Mucosa of rectum (tissue), 2 donors: ENCODE measurements at regions not wholly inside any gene's neighbourhood (a gene's known extent, or its start where the extent isn't known, plus 50 kb on each side); places are given as distances from the start of the nearest gene placed in this dataset.

Source experiments
- H3K27ac ChIP-seq, 2 donors: one replicate each; pipeline ENCODE4 v1.7.0; 2013; ENCODE audit warnings: inconsistent platforms in 2 of 2, low read depth in 2 of 2, low read length in 2 of 2
- H3K27me3 ChIP-seq, 2 donors: one replicate each; pipeline ENCODE4 v1.7.0; 2013; ENCODE audit warnings: low read length in 2 of 2; ENCODE audit not compliant: control insufficient read depth in 2 of 2, insufficient read depth in 2 of 2
- H3K36me3 ChIP-seq, 2 donors: one replicate each; pipeline ENCODE4 v1.7.0; 2013; ENCODE audit warnings: low read length in 2 of 2; ENCODE audit not compliant: control insufficient read depth in 2 of 2, insufficient read depth in 2 of 2
- H3K4me1 ChIP-seq, 2 donors: one replicate each; pipeline ENCODE4 v1.7.0; 2013; ENCODE audit warnings: low read length in 2 of 2, mild to moderate bottlenecking in 1 of 2; ENCODE audit not compliant: control insufficient read depth in 2 of 2, insufficient read depth in 2 of 2
- H3K4me3 ChIP-seq, 2 donors: one replicate each; pipeline ENCODE4 v1.7.0; 2013; ENCODE audit warnings: low read length in 2 of 2
- H3K9ac ChIP-seq, 2 donors: one replicate each; pipeline ENCODE4 v1.7.0; 2013; ENCODE audit warnings: low read length in 2 of 2, low read depth in 1 of 2, mild to moderate bottlenecking in 1 of 2
- H3K9me3 ChIP-seq, 2 donors: one replicate each; pipeline ENCODE4 v1.7.0; 2013; ENCODE audit warnings: low read length in 2 of 2; ENCODE audit not compliant: control insufficient read depth in 2 of 2
- donor health status: healthy.
- donor health status: Normal muscosa, but diverticular disease.

DNA sequence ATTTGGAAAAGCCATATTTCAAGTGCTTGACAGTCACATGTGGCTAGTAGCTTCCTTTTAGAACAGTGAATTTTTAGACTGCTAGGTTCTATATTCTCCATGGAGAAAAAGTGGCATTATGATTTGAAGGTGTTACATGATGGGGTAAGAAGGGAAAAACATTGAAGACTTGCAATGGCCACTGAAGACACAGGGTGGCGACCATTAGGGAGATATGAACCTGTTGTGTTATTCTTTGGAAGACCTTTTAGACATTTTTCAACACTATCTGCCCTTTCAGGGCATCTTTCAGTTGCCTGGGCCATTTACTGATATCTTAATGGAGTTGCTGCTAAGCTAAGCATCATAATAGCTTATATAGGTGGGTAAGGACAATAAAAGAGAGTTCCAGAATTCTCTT, 1387.2 kb downstream of the SUCLG1 start:
- H3K9me3 ChIP-seq: no peaks in the 10 kb centered on the region
- H3K27me3 ChIP-seq: no peaks in the 10 kb centered on the region
- no peaks in the 10 kb centered on the region for H3K36me3 ChIP-seq
- peaks cover 4 to 15% of the 10 kb centered on the region in 2 donors for H3K4me1 ChIP-seq
- no peak overlapping the region for H3K4me3 ChIP-seq
- no peak overlapping the region for H3K27ac ChIP-seq
- no peak overlapping the region for H3K9ac ChIP-seq

DNA sequence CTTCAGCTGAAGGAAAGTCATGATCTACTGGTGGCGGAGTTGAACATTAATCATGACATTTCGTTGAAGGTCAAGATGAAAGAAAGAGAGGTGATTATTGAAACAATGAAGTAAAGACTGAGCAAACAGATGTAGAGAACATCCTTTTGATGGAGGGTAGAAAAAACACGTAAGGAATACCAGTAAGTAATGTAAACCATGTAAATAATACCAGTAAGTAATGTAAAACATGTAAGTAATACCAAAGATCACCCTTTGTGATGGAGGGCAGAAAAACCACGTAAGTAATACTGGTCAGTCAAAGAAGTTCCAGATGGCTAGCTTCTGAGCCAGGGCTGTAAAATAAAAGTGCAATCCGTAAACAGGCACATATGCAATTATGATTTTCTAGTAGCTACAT, 1387.7 kb downstream of the SUCLG1 start:
- H3K9me3 ChIP-seq: no peaks in the 10 kb centered on the region
- H3K27me3 ChIP-seq: no peaks in the 10 kb centered on the region

DNA sequence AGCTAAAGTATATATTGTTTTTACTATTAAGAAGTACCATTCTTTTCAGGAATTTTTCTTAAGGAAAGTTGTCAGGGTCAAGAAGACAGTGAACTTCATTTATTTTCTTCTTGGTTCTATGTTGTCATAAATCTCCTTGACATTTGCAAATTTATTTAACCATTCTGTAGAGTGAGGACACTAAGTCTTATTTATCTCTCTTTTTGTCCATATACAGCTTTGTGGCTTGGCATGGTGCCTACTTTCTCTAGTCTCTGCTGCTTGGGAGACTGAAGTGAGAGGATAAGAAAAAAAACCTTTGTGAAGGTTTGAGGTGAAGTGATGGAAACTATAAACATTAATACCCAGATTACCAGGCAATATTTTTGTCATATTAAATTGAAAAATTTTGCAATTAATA, 1389.4 kb downstream of the SUCLG1 start:
- Histone ChIP-seq H3K4me1 (peaks cover 4 to 15% of the 10 kb centered on the region in 2 donors), H3K4me3 (no peak overlapping the region)

More for the DNA sequence above, 1387.7 kb downstream of the SUCLG1 start:
- H3K9ac ChIP-seq: no peak overlapping the region
- H3K36me3 ChIP-seq: no peaks in the 10 kb centered on the region
- H3K4me1 ChIP-seq: peaks cover 4 to 15% of the 10 kb centered on the region in 2 donors
- no peak overlapping the region for H3K4me3 ChIP-seq
- no peak overlapping the region for H3K27ac ChIP-seq

DNA sequence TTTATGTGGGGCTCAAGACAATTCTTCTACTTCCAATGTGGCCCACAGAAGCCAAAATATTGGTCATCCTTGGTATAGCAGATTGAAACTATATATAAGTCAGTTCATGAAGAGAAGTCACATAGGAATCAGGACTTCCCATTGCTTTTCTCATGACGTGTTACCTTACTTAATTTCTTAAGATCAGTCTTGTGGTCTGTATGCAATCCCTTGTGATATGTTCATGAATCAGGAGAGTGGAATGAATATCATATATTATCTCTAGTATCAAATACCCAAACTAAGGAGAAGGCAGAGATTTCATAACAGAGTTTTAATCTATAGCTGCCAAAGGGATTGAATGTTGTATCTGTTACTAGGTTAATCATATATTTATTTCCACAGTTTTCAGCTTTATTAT, 1390.4 kb downstream of the SUCLG1 start:
- Histone ChIP-seq H3K4me1 (peaks cover 4 to 15% of the 10 kb centered on the region in 2 donors), H3K27me3 (no peaks in the 10 kb centered on the region), H3K27ac (peak overlapping the region; percentile 10 to 40), H3K4me3 (no peak overlapping the region), H3K36me3 (no peaks in the 10 kb centered on the region), H3K9me3 (no peaks in the 10 kb centered on the region), H3K9ac (no peak overlapping the region)

More for the DNA sequence above, 1389.4 kb downstream of the SUCLG1 start:
- H3K9ac ChIP-seq: no peak overlapping the region
- H3K36me3 ChIP-seq: no peaks in the 10 kb centered on the region
- H3K9me3 ChIP-seq: no peaks in the 10 kb centered on the region
- no peak overlapping the region for H3K27ac ChIP-seq
- no peaks in the 10 kb centered on the region for H3K27me3 ChIP-seq

DNA sequence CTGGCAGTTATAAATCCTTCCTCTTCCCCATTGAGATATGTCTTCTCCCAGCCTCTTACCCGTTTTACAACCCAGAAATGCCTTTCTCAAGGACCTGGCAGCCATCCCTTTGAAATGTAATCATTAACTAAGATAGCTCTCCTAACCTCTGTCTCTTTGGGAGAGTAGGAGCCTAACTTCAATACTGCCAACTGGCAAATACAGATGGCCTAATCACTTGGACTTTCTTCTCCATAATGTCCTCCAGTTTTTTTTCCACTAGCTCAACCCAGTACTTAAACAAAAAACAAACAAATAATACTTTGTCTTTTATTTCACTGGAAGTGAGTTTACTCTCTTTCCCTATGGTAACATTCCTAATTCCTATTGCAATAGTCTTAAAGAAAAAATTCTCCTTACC, 1391.1 kb downstream of the SUCLG1 start:
- Histone ChIP-seq H3K9ac (no peak overlapping the region), H3K27me3 (no peaks in the 10 kb centered on the region), H3K4me3 (no peak overlapping the region), H3K4me1 (peaks cover 4 to 15% of the 10 kb centered on the region in 2 donors), H3K27ac (peak overlapping the region; percentile 10 to 40), H3K9me3 (no peaks in the 10 kb centered on the region), H3K36me3 (no peaks in the 10 kb centered on the region)

DNA sequence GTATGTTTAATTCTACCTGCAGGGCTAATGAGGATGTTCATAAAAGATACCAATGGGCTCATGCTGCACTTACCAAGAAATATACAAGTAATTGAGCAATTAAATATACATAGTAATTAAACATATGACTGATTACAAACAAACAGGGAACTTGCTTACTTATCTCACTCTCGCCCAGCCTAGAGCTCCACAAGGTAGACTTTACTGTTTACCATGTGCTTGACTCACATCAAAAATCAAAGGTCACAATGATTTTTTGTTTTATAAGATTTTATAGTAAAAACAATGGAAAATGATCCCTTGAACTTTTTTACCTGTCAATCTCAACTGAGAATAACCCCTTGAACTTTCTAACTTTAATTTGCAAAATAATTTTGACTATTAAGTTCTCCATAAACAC, 1395.1 kb downstream of the SUCLG1 start:
- H3K36me3 ChIP-seq: no peaks in the 10 kb centered on the region
- peaks cover 0 to under 1% of the 10 kb centered on the region in 2 donors for H3K9me3 ChIP-seq
- H3K27me3 ChIP-seq: no peaks in the 10 kb centered on the region
- H3K9ac ChIP-seq: no peak overlapping the region
- H3K4me3 ChIP-seq: no peak overlapping the region
- peaks cover 4 to 15% of the 10 kb centered on the region in 2 donors for H3K4me1 ChIP-seq
- H3K27ac ChIP-seq: no peak overlapping the region

DNA sequence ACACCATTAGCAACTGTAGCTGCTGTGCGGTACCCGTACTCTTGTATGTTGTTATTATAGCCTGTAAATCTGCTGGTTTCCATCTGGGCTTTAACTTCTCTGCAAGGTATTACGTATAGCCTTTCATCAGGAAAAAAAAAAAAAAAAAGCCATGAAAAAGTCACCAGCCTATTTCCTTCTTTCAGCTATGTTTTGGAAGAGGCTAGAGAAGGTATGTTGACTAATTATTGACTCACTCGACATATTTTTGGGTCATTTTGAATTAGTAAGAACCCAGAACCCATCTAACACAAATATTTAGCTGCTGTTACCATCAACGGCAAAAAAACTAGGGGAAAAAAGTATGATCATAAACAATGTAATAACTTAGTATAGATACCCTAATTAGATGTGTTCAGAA, 1395.6 kb downstream of the SUCLG1 start:
- no peak overlapping the region for H3K4me3 ChIP-seq
- H3K9me3 ChIP-seq: peaks cover 0 to 2% of the 10 kb centered on the region in 2 donors
- H3K36me3 ChIP-seq: no peaks in the 10 kb centered on the region
- no peak overlapping the region for H3K9ac ChIP-seq
- peaks cover 4 to 13% of the 10 kb centered on the region in 2 donors for H3K4me1 ChIP-seq
- H3K27ac ChIP-seq: no peak overlapping the region
- H3K27me3 ChIP-seq: no peaks in the 10 kb centered on the region

DNA sequence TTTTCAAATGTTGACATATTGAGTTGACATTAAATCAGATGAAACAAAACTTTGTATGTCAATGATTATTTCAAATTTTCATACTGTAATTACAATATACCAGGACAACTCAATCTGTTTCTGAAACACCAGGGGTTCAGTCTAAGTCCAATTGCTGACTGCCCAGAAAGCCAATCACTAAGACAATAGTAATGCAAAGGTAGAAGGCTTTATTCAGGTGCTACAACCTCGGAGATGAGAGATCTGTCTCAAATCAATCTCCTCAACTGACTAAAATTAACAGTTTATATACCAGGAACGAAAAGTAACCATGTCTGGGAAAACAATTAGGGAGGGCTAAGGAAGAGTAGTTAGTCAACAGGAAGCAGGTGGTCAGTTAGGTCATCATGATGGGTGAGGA, 1400.4 kb downstream of the SUCLG1 start:
- H3K9me3 ChIP-seq: peaks cover 0 to 2% of the 10 kb centered on the region in 2 donors
- H3K9ac ChIP-seq: no peak overlapping the region
- no peak overlapping the region for H3K4me3 ChIP-seq
- no peaks in the 10 kb centered on the region for H3K27me3 ChIP-seq
- H3K27ac ChIP-seq: no peak overlapping the region
- no peaks in the 10 kb centered on the region for H3K4me1 ChIP-seq
- no peaks in the 10 kb centered on the region for H3K36me3 ChIP-seq

DNA sequence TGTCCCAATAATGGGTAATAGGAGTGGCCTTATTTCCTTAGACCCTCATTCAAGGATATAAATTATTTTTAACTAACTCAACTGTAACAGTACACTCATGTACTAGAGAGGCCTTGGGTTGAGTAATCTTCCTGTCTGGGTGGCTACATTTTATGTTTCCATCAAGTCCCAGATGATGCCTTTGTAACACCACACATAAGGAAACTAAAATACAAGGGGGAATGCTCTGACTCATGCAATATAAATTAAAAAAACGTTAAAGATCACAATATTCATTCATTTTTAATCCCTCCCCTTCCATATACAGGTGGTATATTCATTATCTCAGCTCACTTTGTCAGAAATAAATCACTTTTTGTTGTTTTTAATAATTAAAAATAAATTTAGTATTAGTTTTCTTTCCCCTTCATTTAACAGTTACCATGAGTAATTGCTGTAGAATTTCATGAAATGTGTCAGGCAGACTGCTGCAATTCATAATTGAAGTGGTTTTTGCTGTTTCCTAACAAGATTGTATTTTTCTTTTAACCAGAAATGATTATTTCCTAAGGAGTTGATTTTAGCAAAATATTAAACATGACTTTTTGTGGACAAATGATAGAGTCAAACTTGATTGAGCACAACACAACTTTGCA, 1403.6 kb downstream of the SUCLG1 start:
- no peaks in the 10 kb centered on the region for H3K27me3 ChIP-seq
- H3K9ac ChIP-seq: no peak overlapping the region
- H3K27ac ChIP-seq: no peak overlapping the region
- H3K36me3 ChIP-seq: no peaks in the 10 kb centered on the region
- no peak overlapping the region for H3K4me3 ChIP-seq
- peaks cover 0 to 2% of the 10 kb centered on the region in 2 donors for H3K9me3 ChIP-seq
- H3K4me1 ChIP-seq: no peaks in the 10 kb centered on the region

DNA sequence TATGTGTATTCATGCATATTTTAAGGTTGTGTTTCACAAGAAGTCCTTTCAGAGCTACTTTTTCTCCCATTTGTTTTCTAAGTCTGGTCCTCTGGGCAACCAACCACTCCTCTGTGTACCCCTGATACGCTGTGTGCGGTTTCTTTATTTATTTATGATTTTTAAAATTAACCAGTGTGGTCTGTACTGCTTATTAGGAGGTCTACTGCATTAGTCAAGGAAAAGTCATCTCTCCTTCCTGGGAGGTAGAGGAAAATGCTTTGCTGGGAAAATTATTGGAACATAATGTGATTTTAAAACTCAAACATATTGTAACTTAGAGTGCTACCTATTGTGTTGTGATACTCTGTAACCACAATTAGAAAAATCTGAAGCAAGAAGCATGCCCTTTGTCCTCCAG, 1404.3 kb downstream of the SUCLG1 start:
- Histone ChIP-seq H3K27ac (no peak overlapping the region), H3K9me3 (peaks cover 0 to 2% of the 10 kb centered on the region in 2 donors), H3K36me3 (no peaks in the 10 kb centered on the region)

More for the DNA sequence above, 1404.3 kb downstream of the SUCLG1 start:
- Histone ChIP-seq H3K4me3 (no peak overlapping the region), H3K27me3 (no peaks in the 10 kb centered on the region), H3K4me1 (no peaks in the 10 kb centered on the region), H3K9ac (no peak overlapping the region)
